Islet of Langerhans (tissue), 1 donor: ENCODE measurements at regions not wholly inside any gene's neighbourhood (a gene's known extent, or its start where the extent isn't known, plus 50 kb on each side); places are given as distances from the start of the nearest gene placed in this dataset.
"Not testable (repeated sequence)": the region's sequence is repeated elsewhere in the genome, so short reads cannot be mapped to it uniquely, and the experiment has no call there.

Experiments
- FAIRE-seq: peaks from one replicate; lab custom pipeline; 2011; peaks lifted over from hg19 to GRCh38; lab: Jason Lieb, UNC

DNA sequence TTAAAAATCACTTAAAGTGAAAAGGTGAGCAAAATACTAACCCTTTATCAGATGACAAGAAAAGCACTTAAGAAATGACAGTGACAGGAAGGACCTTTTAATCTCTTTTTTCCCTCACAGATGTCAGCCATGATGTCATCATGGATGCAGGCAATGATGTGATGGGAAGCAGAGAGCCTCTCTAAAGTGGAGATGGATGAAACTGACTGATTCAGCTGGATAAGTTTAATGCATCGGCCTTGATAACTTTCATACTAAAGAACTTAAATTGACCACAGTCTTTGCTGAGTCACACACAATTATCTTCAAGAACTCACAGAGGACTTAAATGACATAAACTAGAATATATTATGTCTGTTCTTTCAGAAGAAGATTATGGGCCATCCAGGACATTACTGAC is 153.2 kb upstream of the FGF10 start:
- no peak for FAIRE-seq

DNA sequence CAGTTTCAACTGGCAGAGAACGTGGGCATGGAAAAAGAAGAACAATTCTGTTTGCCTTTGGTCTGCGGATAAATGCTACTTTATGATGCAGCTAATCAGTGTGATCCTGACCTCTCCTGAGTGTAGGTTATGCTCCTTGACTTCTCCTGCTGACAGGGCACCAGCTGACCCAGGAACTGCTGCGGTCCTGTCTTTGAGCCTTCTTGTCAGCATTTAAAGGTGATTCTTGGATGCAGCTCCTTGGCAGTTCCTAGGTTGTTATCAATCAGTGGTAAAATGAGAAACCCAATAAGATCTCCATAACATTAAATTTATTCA is 150.3 kb upstream of the FGF10 start:
- FAIRE-seq: no peak

DNA sequence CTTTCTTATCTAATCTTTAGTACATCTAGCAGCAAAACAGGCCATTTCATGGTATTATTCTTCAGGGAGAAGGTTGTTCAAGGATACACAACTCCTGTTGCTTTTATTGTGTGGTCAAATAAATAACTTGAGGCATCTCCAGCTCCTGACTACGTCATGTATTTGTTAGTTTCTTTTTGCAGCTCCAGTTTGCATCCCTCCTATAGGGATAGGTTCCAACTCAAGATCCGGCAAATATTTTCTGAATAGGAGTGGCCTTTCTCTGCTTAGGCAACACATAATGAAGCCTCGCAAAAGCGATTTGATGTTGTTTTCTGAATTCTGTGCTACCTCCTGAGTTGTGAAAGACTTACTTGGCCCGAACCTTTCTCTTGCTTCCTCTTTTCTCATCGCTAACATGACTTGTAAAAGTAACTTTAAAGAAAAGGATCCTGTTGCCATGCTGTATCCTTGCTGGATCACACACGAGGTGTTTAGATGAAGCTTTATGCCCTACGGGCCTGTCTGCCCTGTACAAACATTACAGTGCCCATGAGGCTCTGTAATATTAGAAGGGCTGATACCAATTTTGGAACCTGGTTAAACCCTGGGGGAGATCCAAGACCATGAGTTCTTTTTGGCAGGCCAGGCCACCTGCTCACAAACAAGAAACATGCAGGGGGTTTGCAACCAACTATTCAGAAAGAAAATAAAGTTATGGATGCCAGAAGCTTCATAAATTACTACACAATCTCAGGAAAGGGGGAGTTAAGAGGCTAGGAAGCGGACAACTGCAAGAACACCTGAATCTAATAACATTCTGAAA is 149.8 kb upstream of the FGF10 start:
- FAIRE-seq: no peak

- peak; percentile 24 for FAIRE-seq
Observed at GRCh38 chr5:44536650-44537260, 147.5 kb upstream of the FGF10 start.

GRCh38 chr5:44535621-44536020 is 146.4 kb upstream of the FGF10 start:
- no peak for FAIRE-seq

DNA sequence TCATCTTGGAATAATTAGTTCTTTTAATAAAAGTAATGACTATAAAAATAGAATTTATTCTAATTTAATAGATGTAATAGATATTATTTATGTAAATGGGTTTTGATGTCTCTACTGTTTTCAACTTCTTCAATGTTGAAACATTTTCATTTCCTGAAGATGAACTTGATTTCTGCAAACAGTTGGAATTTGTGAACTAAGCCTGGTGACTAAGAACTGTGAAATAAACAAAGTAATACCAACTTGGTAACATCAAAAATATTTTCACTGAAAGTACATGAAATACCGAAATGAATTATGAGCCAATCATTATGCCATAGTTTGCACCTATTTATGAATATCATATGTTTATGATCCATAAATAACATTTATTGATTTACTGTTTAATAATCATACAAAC is 143.8 kb upstream of the FGF10 start:
- FAIRE-seq: no peak

DNA sequence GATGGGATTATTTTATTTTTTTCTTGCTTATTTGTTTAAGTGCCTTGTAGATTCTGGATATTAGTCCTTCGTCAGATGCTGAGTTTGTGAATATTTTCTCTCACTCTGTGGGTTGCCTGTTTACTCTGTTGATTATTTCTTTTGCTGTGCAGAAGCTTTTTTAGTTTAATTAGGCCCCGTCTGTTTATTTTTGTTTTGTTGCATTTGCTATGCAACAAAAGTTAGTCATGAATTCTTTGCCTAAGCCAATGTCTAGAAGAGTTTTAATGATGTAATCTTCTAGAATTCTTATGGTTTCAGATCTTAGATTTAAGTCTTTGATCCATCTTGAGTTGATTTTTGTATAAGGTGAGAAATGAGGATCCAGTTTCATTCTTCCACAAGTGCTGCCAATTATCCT is 142.5 kb upstream of the FGF10 start:
- FAIRE-seq: not testable (repeated sequence)

- FAIRE-seq: not testable (repeated sequence)
Observed at GRCh38 chr5:44530783-44531182, 141.6 kb upstream of the FGF10 start.

DNA sequence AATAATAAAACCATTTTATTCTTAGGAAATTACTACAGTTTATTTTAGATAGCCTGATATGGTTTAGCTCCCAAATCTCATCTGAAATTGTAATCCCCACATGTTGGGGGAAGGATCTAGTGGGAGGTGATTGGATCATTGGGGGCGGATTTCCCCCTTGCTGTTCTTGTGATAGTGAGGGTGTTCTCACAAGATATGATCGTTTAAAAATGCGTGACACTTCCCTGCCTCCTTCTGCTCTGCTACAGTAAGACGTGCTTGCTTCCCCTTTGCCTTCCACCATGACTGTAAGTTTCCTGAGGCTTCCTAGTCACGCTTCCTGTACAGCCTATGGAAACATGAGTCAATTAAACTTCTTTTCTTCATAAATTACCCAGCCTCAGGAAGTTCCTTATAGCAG is 122.4 kb upstream of the FGF10 start:
- no peak for FAIRE-seq

- FAIRE-seq: no peak
Observed at GRCh38 chr5:44506561-44506960, 117.3 kb upstream of the FGF10 start.

DNA sequence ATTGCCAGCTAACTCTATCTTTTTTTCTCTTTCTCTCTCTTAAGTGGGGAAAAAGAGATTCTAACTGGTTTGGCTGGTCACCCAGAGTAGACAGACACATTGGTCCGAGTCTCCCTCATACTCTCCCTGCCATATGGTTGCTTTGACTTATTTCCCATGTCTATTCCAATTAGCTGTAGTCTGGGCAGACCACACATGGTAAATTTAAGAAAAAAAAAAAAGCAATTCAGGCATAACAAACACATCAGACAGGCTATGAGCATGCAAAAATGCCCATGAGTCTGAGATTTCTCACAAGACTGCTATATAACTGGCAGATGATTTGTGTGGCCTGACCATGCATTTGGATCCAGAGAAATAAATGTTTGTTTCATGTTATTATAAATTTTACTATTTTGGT is 110.2 kb upstream of the FGF10 start:
- FAIRE-seq: no peak

DNA sequence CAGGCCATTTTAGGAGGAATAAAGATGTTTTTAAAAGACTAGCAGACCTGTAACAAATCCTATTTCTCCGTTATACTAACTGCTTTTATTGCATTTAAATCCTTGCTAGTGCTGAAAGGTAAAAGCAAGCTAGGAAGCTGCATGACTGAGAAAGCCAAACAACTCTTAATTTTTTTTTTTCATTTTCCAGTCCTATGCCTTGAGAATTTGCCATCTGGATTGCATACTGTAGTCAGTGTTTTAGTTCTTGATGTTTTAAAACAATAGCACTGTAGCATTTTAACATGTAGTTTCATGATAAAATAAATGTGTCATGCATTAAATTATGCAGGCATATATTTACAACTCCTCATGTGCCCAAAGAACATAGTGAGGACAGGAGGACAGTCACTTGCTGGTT is 108.4 kb upstream of the FGF10 start:
- FAIRE-seq: no peak

DNA sequence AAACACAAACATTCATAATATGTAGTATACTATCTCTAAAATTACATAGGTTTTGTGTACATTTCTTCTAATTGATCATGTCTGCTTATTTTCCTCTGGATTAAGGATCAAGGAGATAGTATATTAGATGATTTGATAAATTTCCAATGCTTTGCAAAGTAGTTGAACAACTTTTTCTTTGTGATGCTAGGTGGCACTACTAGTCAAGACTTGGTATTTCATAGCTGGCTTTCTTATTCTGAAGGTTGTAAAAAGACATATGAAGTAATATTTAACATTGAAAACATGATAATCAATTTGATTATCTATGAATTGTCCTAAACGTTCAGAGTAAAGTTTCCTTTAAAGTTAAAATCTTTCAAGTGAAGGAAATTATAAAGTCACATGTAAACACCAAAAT is 106.1 kb upstream of the FGF10 start:
- no peak for FAIRE-seq

- no peak for FAIRE-seq
Observed at GRCh38 chr5:44489759-44490158, 100.5 kb upstream of the FGF10 start.

DNA sequence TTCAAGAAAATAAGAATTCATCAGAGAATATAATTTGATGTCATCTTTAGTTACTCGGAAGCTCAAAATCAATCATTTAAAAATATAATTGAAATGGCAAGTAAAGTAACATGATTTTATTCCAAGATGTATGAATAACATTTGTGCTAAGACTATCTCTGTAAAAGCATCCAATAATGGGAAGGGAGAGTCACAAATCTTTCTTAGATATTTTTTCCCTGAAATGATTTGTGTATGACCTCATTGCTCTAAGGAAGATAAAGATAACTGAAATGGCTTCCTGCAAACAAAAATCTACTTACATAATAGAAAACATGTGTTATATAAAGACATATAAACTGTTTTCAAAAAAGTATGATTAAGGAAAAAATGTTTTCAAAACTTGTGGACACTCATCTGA is 97.4 kb upstream of the FGF10 start:
- FAIRE-seq: no peak

GRCh38 chr5:44454002-44454401 is 64.8 kb upstream of the FGF10 start:
- no peak for FAIRE-seq

GRCh38 chr5:44446399-44446798 is 57.2 kb upstream of the FGF10 start:
- FAIRE-seq: no peak

DNA sequence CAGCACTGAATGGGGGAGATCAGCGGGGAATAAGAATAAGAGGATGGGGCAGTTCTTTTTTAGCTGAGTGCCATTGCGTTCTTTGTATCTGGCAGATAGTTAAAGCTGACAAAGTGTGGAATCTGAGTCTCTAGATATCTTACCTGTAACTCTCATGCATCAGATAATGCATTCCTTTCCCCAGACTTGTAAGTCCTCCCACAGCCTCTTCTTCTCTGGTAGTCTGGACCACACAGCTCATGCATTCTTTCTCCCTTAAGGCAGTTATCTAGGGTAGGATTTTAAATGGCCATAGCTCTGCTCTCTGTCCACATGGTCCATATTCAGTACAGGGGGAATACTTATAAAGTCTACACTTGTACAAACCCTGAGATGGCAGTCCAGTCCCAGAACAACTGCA is 54.0 kb upstream of the FGF10 start:
- no peak for FAIRE-seq

DNA sequence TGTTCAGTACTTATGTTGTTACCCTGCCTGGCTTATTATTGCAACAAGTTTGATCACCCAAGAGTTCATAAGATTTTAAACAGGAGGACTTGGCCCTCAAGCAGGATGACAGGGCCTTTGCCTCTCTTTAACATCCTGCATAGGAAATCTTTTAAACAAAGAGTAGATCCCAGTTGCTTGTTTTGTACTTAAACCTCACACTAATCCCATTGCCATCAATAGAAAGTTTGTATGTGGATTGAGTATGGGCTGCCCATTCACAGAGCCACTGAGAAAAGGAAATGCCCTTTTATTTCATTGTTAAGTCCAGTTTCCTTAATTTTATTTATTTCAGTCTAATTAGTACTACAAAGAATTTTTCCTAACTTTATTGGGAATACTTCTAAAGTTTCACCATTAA is 52.2 kb upstream of the FGF10 start:
- FAIRE-seq: no peak

DNA sequence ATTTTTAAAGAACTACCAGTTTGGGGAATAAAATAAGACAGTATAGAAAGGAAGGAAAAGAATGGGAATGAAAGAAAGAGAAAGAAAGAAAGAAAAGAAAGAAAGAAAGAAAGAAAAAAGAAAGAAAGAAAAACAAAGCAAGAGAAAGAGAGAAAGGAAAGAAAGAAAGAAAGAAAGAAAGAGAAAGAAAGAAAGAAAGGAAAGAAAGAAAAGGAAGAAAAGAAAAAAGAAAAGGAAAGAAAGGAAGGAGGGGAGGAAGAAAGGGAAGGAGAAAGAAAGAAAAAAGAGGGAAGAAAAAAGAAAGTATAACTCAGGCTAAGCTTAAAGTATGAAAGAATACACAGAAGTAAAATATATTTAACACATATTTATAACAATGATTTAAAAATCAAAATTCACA is 51.0 kb upstream of the FGF10 start:
- no peak for FAIRE-seq
